ENCODE measurements at regions not wholly inside any gene's neighbourhood (a gene's known extent, or its start where the extent isn't known, plus 50 kb on each side); places are given as distances from the start of the nearest gene placed in this dataset.

- no peak for TF ChIP-seq CTBP1 (IDR thresholded peaks at IDR 0.05; ENCODE audit: borderline replicate concordance)
- TF ChIP-seq LEF1 (IDR thresholded peaks at IDR 0.05; ENCODE audit: borderline replicate concordance) = no peak
- no peak for TF ChIP-seq FOXM1 (IDR thresholded peaks at IDR 0.05; ENCODE audit: borderline replicate concordance)
Observed at GRCh38 chrX:95645738-95646137, 1038.9 kb upstream of the DIAPH2 start.
